HL-60/S4 (cell line): ENCODE measurements at regions not wholly inside any gene's neighbourhood (a gene's known extent, or its start where the extent isn't known, plus 50 kb on each side); places are given as distances from the start of the nearest gene placed in this dataset.

Experiments used
- in situ Hi-C: fragments of 300-500 bp; cut with MboI; formaldehyde crosslinking; loops from 2 replicates; pipeline ENCODE4 v1.14.3; 2022; ENCODE audit warnings: low sequenced_read_pairs

DNA sequence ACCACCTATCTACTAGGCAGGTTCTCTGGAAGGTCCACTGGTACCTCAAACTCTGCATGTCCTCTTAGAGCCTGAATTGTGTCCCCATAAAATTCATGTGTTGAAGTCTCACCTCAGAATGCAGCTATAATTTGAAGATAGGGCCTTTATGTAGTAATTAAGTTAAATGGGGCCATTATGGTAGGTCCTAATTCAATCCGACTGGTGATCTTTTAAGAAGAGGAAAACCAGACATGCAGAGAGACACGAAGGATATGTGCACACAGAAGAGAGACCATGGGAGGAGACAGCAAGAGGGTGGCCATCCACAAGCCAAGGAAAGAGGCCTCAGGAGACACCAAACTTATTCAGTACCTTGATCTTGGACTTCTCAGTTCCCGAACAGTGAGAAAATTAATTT is 345.4 kb downstream of the ENC1 start:
- in situ Hi-C loops: no loop called here

DNA sequence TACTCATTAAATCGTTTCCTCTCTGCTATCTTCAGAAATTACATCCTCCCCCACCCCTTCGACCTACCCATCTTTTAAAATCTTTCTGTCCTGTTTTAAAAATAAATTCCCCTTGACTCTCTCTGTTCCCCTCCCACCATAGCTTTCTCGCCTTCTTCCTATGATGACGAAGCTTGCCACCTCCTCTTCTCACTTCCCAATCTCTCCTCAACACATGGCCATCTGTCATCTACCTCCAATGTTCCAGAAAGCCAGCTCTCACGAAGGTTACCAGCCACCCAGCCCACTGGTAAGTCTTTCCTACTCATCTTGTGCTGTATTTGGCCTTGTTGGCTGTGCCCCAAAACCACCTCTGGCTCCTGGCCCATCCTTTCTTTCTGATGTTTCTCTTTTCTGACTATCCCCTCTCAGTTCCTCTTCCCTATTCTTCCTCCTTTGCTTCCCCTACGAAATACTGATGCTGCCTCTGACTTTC is 346.3 kb downstream of the ENC1 start:
- in situ Hi-C loops: no loop called here

DNA sequence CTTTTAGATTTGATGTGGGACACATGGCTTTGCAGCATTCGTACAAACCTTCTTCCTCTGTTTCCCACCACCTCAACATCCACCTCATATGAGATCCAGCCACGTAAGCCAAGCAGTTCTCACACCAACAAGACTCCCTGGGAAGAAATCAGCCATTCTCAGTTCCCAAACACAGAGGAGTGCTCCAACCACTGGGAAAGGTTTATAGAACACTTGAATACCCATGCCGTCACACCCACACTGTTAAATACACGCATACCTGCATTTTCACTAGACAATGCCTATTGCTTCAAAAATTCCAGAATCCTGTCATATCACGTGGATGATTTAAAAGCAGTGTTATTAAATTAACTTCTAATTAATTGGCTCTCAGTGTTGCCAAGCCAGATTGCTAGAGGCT is 347.3 kb downstream of the ENC1 start:
- in situ Hi-C loops: no loop called here

DNA sequence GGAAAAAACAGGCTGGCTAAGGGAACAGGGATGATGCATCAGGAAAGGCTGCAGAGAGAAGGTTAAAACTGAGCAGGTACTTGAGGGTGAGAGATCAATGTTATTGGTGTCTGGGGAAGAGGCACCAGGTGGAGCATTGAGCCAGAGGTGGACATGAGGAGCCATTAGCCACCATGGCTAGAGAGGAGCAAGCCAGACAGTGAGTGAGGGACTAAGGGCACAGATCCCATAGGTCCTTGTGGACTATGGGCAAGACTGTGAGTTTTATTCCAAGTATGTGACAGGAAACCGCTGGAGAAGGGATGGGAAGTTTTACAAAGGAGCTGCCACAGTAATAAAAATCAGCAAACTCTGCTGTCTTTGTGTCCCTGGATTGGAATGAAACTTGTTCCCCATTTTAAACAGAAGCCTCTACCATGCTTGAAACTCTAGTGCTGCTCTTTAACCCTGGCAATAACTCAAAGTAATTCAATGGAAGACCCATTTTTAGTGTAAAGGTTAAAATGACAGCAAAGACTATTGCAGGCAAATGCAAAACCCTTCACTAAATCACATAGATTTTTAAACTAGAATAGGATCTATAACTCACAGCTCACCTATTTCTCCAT is 349.8 kb downstream of the ENC1 start:
- in situ Hi-C loops: no loop called here

DNA sequence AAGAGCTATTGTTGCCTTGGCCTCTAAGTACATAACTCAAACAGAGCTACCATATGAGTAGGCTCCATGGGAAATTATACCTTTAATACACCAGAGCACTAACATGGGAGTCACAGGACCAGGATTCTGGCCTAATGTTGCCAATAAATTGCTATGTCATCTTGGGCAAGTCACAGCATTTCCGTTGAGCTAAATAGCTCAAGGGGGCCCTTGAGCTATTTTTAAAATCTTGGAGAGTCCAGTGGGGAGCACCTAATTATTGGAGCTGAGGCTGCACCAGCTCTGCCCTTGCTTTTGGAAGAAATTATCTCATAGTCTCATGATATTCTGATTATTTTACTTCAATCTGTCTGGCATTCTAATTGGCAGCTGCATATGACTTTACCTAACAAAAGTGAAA is 350.8 kb downstream of the ENC1 start:
- in situ Hi-C loops: no loop called here

DNA sequence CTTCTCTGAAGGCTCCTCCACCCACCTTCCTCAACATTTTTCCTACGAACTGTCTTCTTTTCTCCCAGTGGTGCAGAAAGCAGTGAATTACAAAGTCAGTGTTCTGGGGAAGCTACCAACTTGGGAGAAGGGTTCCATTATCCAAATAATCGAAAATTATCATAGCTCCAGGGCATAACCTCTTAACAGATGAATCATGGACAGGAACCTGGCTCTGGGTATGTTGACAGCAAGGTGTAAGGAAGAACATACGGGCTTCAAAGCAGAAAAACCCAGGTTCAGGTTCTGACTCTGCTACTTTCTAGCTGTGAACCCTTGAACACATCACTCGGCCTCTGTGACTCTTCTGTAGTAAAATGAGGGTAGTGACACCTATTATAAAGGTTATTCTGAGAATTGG is 351.3 kb downstream of the ENC1 start:
- in situ Hi-C loops: no loop called here

DNA sequence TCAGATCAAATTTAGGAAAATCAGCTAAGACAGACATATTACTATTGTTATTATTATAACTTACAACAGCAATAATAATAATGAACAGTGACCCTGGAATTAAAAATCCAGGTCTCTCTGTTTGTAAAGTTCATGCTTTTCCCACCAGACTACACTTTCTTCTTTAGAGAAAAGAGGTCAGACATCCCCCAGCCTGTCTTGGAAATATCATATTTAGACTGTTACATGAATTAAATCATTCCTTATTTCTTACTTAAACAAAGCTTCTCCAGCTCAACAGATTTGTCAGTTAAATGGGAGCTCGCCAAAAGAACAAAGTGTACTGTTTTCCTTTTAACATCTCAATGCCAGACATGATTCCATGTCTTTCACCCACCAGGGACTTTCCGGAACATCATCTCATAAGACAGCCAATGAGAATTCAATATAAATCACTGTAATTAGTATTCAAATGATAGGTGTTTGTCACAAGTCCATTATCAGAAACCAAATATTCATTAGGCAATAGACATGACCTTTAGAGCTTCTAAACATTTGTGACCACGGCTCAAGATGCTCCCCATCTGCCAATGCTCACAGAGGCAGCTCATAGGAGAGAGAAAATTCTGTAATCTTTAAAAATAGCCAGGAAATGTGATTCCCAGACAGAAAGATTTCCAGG is 351.9 kb downstream of the ENC1 start:
- in situ Hi-C loops: no loop called here

DNA sequence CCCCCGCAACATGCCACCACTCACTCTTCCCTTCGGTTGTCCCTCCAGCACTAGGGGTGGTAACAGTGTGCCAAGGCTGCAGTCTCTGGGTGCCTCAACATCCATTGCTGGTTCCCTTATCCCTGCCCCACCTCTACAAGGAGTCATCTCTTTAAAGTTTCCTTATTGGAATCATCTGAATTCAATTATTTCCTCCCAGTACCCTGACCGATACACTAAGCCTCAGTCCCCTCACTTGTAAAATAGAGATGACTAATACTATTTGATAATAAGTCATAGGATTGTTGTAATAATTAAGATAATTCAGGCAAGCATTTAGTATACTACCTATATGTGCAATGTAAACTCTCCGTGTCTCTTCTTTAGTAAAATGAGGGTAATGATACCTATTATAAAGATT is 352.5 kb downstream of the ENC1 start:
- in situ Hi-C loops: no loop called here

DNA sequence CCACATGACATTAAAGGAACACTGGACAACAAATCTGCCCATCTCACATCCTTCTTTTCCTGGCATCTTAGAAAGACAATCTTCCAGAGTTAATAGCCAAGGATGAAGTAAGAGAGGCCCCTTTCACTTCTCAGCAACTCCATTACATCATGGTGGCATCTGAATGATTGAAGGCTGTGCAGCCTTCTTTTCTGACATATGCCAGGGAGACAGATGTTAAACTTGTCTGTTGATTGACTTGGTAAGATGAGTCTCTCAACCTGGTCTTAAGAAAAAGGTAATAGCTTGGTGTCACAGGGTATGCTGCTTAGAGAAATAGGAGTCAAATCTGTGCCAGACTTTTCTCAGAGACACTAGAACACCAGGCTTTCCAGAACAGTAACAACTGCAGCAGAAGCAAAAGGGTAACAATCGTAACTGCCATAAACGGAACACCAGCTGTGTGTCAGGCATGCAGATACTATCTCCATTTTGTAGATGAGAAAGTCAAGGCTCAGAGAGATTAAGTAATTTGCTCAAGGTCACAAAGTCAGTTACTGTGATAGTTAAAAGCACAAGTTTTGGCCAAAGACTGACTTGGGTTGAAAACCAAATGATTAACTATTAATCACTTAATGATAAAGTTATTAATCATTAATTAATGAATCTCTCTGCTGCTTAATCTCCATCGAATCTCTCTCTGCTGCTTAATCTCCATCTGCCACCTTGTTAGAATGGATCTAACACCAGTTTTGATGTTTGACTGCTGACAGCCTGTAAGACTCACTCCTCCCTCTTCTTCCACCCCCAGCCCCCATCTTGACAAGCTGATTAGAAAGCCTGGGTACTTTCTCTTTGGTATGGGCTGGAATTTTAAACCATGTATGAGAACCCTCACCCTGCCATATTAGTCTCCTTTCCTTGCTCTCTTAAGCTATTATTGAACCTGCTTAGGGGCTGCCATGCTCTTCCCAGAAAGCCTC is 353.5 kb downstream of the ENC1 start:
- in situ Hi-C loops: no loop called here

DNA sequence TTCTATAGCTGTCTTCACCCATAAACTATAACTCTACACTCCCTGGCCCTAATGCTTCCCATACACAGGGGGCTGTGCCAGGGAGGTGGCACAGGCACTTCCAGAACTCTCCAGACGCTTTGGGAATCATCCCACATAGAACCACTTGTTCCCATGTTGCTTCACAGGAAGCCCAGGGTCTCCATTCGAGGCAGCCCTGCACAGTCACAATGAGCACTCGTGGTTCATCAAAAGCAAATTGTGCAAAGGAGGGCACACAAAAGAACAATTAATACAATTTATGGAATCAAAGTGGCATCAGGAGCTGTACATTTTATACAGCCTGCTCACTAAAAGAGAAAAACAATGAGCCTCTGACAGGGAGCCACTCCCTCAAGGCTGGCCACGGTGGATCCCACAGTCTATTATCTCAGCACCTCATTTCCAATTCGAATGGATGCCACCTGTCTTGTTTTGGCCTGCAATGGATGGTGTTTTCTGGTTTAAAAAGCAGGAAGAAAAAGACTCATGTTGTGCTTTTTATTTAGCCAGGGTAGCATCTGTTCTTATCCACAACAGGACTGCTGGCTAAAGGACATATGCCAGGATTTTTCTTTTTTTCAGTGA is 354.8 kb downstream of the ENC1 start:
- in situ Hi-C loops: no loop called here

DNA sequence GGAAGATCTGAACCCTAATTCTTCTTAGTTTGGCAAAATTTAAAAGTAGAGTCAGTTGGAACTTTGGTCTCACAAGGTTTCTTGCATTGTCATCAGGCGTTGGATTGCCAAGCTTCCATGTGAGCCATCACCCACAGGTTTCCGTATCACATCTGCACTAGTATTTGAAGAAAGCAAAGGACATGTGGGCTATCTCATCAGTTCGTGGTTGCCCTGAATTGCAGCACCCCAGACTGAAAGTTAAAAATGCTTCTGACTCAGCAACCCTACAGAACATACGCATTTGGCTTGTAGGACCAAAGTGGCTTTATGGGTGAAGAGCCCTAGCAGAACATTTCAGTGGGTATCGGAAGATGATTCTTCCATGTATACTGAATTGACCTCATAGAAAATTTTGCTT is 358.0 kb downstream of the ENC1 start:
- in situ Hi-C loops: no loop called here

DNA sequence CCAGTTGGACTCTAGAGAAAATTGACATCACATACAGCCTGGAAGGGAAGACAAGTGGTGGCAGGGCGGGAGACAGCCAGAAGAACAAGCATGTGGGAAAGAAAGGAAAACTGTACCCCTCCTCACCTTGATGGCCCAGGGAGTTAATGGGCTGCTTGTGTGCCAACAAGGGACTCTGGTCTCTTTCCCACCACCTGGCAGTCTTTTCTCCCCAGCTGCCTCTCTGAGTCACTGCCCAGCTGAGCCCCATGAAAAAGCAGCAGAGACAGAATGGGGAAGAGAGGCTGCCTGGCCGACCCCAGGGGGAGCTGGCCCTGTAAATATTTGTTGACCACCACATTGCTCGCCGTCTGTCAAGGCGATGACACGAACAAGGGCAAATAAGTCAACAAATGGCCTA is 359.4 kb downstream of the ENC1 start:
- in situ Hi-C loops: no loop called here

DNA sequence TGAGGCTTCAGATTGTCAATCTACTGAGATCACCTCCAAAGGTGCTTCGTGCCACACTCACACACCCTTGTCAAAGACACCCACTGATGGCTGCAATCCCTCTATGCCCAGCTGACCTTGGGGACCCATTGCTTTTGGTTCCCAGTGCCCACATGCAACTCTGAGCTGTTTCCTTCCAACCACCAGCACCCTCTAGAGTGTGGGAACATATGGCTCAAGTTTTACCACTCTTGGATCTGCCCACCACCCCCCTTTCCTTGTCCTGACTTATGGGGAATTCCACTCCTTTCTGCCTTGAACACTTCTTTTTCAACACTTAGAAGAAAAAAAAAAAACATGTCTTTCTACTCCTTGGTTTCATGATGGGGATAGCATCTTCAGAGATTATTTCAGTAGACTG is 360.2 kb downstream of the ENC1 start:
- in situ Hi-C loops: no loop called here

DNA sequence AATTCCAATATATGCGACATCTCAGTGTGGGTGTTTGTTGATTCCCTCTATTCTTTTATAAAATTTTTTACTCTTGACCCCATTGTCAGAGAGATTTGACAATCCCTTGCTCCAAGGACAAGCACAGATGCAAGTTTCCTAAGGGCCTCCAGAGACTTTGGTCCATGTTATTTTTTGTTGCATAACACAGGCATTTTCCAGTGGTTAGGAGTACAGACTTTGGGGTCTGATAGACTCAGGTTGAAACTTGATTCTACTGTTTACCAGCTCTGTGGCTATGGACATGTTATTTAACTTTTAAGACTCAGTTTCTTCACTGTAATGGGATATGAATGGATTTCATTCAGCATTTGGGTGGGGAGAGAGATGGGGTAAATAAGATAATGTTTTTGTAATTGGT is 361.3 kb downstream of the ENC1 start:
- in situ Hi-C loops: no loop called here

DNA sequence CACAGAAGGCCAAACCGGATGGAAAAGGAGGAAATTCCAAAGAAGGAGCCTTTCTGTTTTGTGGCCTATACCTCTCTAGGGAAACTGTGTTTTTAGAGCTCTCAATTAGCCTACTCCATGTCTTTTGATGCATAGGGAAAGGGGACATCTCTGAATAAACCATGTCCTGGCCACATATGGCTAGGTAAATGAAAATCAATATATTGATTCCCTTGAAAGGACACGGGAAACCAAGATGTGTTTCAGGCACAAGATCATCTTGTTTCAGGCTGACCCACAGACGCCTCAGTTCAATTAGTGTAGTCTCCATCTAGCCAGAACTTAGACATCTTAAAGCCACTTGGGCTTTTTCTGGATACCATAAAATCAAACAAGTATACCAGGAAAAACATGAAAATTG is 363.1 kb downstream of the ENC1 start:
- in situ Hi-C loops: no loop called here

DNA sequence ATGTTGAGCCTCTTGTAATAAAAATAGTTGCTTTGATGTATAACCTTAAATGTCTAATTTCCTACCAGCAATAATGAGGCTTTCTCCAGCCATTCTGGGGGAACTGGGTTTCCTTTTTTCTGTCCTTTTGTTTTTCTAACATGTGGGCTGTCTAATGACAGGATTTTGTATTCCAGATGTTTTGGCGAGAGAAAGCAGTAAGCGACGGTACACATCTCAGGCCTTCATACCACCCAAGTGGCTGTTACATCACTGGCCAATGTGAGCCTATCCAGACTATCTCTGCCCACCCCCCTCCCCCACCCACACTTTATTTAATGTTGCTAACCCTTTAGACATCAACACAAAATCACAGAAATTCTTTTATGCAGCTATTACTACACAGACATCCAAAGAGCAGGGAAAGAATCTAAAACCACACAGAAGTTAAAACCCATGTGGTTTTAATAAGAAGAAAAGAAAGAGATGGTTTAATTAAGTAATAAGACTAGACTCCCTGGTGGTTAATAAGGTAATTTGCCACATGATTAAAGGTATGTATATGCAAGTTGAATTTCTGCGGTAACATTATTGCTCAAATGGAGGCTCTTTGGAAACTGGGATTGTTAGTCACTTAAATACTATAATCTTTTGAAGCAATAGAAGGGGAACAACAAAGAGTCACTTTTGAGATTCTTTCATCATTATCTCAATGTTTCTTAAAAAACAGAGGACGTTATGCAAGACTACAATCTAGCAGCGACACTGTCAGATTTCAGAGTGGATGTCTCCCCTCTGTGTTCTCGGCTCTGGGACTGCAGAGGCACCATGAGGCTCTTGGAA is 365.1 kb downstream of the ENC1 start:
- in situ Hi-C loops: no loop called here

DNA sequence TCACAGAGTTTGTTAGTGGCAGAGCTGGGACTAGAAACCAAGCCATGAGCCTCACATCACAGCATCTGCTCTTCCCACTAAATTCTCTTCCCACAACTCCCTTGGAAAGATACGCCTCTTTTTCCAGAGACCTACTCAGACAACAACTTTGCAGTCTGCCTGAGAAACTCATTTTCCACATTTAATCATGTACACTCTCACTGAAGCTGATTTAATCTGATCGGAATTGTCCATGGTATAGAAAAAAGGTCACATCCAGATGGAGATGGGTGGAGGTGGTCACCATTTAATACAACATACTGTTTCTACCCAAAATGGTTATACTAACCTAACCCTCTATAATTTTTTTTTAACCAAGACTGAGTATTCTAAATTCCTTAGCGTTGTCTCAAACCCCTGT is 366.2 kb downstream of the ENC1 start:
- in situ Hi-C loops: no loop called here

DNA sequence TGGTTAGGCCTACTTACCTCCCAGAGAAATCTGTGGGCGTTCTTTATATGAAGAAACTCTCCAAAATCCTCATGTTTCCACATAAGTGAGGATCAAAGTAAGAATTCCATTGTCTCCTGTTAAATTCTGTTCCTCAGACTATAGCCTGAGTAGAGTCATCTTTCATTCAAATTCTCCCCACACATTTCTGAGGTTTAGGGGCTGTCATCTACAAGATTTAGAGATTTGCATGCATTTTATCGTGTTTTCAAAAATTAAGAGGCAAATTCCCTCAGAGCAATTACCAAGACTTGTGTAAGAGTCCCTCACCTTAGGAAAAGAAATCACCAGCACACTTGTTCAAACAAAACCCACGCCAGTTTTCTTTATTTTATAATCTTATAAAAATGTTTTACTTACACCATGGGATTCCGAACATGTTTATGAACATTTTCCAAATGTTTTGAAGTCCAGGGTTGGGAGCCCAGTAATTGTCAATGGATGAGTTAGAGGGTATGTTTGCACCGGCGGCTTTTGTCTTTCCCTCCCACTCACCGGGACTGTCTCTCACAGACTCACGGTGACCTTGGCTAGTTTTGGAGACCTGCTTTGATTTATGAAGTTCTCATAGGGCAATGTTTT is 367.6 kb downstream of the ENC1 start:
- in situ Hi-C loops: no loop called here

DNA sequence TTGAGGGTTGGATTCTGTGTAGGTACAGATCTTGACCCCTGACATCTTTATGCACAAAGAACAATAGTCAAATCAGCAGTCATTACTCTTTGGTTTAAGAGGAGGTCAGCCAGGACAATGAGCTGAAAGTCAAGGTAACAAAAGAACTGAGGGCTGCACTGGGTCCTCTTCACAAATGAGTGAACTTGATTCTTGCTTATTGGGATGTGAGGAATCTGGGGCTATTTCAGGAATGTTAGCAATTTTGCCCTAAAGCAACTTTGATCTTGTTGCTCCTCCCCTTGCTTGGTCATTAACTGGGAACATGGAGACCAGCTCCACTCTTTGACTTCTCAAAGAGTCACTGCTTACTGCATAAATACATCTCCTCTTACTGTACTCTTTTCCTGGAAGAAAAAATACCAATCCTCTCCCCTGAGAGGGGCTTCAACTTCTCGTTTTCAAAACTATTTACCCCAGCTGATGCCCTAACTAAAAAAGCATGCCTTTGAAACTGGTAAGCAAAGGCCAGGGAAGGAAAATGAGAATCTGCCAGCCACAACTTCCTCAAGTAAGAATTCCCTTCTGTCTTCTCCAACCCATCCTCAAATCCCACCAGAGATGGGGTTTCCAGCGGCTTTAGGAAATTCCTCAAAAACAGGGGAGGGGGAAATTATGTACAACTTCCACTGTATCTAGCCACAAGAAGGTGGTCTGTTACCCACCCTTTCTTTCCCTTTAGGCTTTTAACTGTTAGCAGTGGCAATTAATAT is 368.3 kb downstream of the ENC1 start:
- in situ Hi-C loops: no loop called here
